GM03348 (cell line): ENCODE measurements at regions not wholly inside any gene's neighbourhood (a gene's known extent, or its start where the extent isn't known, plus 50 kb on each side); places are given as distances from the start of the nearest gene placed in this dataset.
"Not testable (repeated sequence)": the region's sequence is repeated elsewhere in the genome, so short reads cannot be mapped to it uniquely, and the experiment has no call there.

ENCODE experiments used
- DNase-seq: peaks from one replicate; pipeline ENCODE4 v3.0.0; 2012; ENCODE audit warnings: low spot score

DNA sequence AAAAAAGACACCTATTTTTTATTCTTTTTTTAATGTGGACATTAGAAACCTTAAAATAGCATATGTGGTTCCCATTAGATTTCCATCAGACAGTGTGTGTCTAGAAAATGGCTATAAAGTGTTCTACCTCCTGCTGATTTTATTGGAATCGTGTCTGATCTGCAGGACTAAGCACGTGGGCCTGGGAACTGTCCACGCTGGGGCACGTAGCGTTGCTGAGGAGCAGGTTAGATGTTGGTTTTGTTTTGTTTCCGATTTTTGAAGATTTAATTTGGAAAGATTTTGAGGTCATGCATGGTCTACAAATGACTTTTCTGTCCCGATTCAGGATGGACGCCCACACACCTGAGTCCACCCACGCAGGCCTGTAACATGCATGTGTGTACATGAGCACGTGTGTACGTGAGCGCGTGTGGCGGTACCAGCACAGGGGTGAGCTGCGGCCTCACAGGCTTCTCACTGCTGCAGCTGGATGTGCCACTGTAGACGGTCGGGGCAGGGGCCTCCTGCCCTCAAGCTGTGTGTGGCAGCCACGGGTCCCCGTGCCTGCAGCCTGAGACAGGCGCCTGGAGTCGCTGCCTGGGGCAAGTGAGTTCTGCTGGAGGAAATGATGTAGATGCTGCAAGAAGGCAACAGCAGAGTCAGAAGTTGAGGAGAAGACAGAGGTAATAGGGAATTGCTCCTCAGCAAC, 99.7 kb upstream of the CTDP1 start:
- no peak for DNase-seq

DNA sequence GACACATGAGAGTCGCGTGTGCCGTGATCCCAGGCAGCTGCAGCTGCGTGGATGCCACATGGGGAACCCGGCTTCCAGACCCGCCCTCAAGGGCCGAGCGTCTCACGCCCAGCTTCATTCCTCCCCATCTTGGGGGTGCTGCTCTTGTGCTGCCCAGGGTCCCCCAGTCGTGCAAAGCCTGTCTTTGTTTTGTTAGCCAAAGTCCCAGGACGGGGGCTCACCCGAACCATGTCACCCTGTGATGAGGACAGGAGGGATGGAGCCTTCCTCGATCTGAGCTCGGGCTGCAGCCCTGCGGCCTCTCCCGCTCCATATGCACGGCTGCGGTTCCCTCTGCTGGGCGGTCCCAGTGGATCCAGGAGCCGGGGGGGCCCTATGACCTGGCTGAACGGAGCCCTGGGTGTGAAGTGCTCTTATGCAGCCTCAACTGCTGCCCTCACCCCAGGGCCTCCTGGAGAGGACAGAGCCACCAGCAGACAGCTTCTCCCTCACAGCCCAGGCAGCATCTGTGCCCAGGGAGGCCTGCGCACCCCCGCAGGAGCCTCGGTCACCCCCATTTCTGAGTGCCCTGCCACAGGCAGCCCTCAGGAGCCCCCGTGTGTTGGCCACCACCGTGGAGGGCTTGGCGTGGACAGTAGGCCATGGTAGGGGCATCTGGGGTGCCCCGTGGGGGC, 99.0 kb upstream of the CTDP1 start:
- no peak for DNase-seq

DNA sequence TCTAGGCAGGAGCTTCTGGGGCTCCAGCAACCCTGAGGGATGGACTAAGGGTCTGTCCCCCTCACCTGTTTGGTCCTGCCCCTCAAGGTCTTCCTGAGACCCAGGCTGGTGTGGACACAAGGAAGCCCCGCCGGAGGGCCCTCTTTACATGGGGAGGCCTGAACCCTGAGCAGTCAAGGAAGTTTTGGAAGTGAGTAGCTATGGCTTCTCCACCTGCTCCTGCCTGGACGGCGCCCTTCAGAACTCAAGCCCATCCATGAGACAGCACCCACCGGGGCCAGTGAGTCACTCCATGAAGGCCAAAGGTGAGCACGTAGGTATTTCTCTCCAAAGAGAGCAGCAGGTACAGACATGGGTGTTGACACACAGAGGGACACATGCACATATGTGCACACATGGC, 98.2 kb upstream of the CTDP1 start:
- no peak for DNase-seq

DNA sequence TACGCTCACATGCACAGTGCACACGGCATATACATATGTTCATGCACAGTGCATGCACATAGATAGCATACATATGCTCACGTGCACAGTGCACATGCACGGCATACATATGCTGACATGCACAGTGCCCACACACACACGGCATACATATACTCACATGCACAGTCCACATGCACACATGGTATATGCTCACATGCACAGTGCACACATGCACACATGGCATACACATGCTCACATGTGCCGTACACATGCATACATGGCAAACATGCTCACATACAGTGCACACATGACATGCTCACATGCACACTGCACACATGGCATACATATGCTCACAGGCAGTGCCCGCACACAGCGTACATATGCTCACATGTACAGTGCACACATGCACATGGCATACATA, 97.7 kb upstream of the CTDP1 start:
- no peak for DNase-seq

DNA sequence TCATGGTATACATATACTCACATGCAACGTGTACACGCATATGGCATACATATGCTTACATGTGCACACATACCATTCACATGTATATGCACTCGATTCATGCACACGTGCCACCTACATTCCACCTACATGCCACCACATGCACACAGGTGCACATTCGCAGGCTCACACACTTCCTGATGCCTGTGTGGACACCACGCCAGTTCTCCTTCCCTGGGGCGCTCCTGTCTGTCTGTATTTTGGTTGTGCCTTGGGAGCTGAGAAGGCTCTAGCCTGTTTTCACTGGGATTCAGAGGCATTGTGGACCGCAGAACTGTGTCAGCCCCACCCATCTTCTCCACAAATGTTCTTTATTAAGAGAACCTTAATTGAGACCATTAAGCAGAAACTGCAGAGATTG, 96.6 kb upstream of the CTDP1 start:
- DNase-seq = no peak

DNA sequence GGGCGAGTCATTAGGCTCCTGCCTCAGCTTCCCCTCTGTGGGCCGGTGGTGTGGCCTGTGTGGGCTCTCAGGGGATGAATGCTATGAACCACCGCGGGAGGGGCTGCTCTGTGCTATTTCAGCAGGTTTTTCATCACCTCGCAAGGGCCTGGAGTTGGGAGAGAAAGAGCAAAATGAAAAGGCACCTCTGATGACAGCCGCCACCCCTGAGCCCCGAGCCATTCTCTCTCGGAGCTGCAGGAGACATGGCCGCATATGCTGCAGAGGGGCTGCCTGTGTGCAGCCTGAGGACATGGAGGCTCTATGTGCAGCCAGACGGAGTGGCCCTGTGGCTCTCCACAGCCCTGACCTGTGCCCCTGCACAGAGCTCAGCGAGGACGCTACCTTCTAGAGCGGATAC, 96.2 kb upstream of the CTDP1 start:
- no peak for DNase-seq

DNA sequence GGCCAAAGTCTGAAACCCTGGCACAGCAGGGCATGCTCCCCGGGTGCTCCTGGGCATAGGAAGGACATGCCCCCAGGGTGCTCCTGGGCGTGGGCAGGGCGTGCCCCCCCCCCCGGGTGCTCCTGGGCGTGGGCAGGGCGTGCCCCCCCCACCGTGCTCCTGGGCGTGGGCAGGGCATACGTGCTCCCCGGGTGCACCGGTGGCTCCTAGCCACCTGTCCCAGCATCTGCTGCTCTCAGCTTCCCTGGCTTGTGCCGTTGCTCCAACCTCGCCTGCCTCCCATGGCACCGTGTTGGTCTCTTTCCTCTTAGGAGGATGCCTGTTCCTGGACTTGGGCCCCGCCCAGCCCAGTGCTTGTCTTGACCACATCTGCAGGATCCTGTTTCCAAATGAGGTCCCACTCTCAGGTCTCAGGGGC, 95.6 kb upstream of the CTDP1 start:
- DNase-seq = no peak

DNA sequence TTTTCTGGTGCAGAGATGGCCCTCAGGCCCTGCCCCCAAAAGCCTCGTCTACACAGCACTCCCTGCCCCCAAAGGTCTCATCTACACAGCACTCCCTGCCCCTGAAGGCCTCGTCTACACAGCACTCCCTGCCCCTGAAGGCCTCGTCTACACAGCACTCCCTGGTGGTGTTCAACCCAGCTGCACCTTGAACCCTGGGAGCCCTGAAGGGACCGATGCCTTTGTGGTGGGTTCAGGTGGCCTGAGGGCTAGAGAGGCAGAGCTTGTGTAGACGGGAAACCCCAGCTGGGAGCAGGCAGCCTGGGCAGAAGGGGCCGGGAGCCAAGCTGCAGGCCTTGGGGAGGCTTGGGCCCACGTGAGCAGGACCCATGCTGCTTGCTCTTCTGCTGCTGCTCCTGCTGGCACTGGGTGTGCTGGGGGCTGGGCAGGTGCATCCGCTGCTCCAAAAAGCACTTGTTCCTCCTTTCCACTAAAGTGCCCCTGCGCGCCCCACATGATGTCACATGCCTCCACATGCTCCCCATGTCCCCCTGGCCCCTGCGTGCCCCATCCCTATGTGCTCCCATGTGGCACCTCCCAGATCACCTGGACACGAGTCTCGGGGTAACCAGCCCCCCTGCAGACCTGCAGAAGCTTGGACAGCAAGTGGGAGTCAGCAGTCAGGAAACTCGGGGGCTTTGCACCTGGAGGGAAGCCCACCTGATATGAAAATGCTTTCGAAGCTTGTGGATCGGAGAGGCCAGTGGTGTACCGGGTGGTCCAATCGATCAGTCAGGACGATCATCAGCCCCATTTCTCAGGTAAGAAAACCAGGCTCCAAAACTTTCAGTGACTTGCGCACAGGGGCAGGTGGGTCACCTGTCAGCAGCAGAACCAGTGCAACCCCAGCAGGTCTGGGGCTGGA, 94.9 kb upstream of the CTDP1 start:
- DNase-seq = no peak

DNA sequence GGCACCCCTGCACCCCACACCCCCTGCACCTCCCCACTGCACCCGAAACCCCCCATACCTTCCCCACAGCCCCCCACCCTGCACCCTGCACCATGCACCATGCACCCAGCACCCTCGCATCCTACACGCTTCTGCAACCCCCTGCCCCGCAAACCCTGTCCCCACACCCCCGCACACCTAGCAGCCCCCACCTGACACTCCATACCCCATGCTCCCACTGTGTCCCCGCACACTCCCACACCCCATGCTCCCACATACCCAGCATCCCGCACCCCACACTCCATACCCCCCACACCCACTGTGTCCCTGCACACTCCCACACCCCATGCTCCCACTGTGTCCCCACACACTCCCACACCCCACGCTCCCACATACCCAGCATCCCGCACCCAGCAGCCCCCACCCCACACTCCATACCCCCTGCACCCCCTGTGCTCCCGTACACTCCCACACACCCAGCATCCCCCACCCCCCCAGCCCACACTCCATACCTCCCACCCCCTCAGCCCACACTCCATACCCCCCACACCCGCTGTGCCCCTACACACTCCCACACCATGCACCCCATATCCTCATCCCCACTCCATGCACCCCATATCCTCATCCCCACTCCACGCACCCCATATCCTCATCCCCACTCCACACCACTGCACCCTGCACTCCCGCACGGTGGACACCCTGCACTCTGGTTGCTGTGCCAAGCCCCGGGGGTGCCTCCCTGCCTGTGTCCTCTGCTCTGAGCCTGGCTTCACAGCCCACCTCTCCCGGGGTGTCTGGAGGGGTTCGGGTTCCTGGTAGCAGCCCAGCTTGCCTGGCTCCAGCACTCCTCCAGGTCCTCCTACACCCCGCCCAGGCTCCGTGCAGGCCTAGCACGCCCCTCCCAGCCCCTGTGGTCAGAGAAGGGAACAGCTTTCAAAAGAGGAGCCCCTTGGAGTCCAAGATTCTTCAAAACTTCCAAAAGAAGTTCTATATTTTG, 93.9 kb upstream of the CTDP1 start:
- no peak for DNase-seq

DNA sequence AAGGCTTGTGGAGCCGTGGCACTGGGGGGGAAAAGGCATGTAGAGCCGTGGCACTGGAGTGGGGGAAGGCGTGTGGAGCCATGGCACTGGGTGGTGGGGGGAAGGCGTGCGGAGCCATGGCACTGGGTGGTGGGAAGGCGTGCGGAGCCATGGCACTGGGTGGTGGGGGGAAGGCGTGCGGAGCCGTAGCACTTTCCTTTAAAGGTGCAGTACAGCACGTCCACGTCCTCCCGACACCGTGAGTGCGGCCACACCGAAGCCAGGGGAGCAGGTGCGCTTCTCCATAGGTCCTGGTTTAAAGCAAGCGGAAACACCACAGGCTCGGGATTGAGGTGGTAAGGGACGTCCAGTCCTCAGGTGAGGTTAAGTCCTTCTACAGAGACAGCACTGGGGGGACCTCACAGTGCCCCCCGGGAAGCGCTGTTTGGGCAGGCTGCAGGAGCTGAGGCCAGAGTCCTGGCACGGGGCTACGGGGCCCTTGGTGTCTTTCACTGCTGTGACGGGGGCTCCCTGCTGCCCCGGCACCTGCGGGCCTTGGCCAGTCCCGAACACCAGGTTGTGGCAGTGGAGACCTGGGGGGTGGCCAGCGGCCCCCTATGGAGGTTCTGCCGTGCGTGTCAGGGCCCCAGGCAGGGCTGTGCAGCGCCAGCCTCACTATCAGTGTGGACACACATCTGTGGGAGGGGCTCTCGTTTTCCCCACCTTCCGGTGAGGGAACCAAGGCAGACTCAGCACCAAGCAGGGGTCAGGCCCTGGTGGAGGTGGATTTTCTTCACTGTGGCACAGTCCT, 93.0 kb upstream of the CTDP1 start:
- DNase-seq = no peak

DNA sequence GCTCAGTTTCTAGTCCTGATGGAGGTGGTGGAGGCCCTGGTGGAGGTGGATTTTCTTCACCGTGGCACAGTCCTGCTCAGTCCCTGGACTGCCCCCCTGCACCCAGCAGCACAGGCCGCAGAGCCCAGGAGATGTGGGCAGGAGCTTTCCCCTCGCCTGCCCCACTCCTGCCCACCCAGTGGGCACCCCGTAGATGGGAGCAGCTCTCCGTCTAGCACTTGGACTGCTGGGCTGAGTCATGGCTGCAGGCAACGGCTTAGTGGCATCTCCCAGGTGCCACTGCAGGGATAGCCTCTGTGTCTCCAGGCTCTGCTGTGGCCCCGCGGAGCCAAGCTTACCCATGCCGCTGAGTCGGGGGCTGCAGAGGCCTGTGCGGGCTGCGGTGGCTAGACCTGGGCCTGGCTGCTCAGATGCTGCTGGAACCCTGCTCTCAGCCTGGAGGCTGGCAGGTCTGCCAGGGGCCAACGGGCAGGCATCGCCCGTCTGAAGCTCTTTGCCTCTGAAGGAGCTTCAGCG, 92.3 kb upstream of the CTDP1 start:
- no peak for DNase-seq

DNA sequence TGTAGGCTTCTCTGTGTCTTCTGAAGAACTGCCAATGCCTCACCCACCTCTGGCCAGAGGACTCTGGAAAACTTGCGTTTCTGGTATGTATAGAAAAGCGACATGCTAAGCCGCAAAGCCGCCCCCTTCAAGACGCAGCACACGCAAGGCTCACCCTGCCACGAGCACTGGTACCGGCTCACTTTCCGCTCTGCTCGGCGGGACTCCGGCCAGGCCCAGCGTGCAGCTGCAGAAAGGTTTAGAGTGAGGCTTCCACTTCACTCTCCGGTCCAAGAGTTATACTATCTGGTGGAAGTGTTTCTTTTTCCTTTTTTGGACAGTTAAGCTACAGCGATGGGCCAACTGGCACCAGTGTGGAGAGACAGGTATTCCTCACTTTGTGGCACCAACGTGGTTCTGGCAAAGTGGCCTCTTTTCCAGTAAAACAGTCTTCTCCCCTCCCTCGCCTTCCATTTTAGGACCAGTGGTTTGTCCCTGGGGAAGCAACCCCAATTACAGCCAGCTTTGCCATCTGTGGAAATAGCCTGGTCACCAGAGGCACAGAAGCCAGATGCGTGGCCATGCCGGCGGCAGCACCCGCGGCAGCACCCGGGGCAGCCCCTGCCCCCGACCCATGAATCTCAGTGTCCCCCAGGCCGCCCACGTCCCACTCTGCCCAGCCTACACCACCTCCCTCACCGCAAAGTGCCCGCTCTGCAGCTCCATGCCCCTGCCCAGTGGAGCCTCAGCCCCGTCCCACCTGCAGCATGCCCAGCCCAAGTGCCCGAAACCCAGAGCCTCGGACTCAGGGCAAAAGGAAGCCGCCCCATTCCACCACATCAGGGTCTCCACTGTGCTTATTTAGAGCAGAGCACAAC, 91.6 kb upstream of the CTDP1 start:
- no peak for DNase-seq

DNA sequence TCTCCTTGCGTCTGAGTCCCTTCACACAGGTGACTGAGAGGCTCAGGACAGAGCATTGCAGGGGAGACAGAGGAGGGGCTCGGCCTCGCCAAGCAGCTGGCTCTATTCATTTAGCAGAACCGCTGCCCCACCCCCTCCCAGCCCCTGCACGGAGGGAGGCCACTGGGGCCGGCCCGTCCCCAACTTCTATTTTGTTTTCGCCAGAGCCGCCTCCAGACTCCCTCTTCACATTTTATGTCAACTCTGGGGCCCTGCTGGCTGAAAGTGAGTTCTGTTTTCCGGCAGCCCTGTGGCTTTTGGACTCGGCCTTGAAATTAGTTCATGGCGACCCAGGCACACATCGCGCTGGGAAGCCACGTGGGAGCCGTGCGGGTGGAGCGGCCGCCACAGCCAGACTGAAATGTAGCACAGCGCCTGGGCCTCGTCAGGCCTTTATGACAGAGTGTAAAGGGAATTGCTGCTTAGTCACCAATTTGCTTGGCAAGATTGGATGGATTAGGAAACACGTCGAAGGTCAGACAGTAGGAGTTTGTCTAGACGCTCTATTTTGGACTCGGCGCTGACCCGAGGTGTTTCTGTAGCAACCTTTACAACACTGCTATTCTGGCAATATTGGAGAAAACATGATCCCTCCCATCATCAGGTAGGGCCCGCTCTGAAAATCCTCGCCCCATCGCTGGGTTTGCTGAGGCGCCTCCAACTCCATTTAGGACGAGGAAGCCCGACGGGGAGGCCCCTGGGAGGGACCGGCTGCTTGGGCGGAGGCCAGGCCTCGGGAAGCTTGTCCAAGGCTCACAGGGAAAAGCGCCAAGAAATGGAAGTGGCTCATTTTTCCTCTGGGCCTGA, 90.7 kb upstream of the CTDP1 start:
- DNase-seq = peak; percentile 95

DNA sequence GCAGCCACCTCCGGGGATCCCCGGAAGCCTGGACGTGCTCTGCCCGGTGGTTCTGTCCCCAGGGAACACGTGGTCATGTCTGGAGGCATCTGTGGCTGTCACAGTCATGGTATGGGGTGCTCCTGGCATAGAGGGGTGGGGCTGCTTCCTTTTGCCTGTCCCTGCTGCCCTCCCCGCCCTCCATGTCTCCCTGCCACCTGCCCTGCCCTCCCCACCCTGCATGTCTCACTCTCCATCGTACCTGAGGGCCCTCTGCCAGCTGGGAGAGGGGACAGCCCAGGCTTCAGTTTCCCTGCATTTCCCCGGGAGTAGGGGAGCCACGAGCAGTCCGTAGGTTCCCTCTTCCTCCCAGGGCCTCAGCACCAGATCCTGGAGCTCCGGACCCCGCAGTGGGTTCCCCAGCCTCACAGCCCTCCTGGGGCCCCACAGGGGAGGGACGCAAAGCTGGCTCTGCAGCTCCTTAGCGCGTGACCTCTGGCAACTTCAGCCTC, 90.0 kb upstream of the CTDP1 start:
- DNase-seq = no peak

DNA sequence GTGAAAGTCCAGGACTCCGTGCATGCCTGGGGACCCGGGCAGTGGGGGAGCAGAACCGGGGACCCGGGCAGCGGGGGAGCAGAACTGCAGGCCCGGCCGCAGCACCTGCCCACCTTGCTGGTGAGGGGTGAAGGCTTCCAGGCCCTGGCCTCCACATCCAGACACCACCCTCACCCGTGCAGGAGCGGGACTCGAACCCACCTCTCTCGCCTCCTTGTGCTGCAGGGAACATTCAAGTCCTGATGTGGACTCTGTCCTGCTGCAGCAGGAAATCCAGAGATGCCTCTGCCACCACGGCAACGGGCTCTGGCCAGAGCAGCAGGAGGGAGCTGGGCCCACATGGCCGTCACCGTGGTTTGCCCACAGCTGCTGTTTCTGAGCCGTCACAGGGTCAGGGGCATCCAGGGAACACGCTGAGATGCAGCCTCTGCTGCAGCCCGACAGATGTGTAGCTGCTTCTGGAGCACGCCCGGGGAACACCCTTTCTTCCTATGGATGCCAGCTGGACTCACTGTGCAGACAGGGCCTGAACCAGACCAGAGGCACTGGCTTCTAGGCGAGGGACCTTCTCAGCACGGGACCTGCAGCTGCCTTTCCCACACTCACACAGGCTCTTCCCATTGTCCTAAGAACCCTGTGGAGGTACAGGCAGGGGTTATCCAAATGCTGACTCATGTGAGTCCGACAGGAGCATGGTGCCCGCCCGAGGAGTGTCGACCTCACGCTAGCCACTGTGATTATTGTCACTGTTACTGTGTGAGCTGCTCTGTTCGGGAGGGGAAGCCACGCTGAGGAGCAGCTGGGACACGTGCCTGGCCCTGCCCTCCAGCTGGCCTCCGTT, 89.2 kb upstream of the CTDP1 start:
- DNase-seq = peak; percentile 36

DNA sequence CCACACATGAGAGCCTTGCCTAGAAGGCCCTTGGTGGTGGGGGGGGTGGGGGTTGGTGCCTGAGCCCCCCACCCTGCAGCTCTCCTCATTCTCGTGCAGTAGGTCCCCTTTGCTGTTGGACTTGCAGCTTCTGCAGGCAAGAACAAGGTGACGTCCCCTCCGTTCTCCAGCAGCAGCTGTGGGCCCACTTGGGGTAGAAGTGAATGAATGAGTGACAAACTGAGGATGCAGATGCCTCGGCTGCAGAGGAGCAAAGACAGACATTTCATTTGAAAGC, 88.6 kb upstream of the CTDP1 start:
- DNase-seq = no peak

DNA sequence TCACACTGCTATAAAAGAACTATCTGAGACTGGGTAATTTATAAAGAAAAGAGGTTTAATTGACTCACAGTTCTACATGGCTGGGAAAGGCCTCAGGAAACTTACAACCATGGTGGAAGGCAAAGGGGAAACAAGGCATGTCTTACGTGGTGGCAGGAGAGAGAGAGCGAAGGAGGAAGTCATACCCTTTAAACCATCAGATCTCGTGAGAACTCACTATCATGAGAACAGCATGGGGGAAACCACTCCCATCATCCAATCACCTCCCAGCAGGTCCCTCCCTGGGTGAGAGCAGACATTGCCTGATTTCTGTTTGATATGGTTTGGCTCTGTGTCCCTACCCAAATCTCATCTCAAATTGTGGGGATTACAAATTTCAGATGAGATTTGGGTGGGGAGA, 86.9 kb upstream of the CTDP1 start:
- not testable (repeated sequence) for DNase-seq

DNA sequence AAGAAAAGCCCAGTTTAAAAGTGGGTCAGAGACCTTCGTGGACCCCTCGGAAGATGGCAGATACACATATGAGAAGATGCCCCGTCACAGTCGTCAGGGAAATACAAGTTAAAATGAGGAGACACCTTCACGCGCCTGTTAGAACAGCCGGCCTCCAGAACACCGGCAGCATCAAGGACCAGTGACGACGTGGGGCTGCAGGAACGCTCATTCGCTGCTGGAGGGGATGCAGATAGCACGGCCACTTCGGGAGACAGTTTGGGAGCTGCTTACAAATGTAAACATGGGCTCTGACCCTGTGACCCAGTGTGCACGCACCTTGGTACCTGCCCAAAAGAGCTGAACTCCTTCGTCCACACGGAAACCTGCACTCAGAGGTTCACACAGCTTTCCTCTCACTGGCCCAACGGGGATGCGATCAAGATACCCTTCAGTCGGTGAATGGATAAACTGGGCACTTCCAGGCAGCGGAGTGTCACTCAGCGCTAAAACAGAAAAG, 83.7 kb upstream of the CTDP1 start:
- no peak for DNase-seq
